DND-41 (cell line): ENCODE measurements at regions not wholly inside any gene's neighbourhood (a gene's known extent, or its start where the extent isn't known, plus 50 kb on each side); places are given as distances from the start of the nearest gene placed in this dataset.
"Not testable (repeated sequence)": the region's sequence is repeated elsewhere in the genome, so short reads cannot be mapped to it uniquely, and the experiment has no call there.

ENCODE experiments used
- ATAC-seq: fragments of 200-7000 bp; cut with Tn5 transposase; 3 replicates; pipeline ENCODE4 v1.9.1; 2021; ENCODE audit warnings: low read depth; ENCODE audit not compliant: insufficient read depth
- DNase-seq: peaks from one replicate; pipeline ENCODE4 v3.0.0-alpha.2; 2020
- H2AFZ ChIP-seq: 2 replicates; pipeline ENCODE4 v1.6.0; 2012; ENCODE audit warnings: low read depth, low read length
- H3K27ac ChIP-seq: 2 replicates; pipeline ENCODE4 v1.5.1; 2012; ENCODE audit warnings: low read length, inconsistent platforms
- H3K27me3 ChIP-seq: fragments of 200-600 bp; sonication (generic); 2 replicates; pipeline ENCODE4 v1.6.0; 2012; ENCODE audit warnings: low read length, mild to moderate bottlenecking, inconsistent platforms; ENCODE audit not compliant: insufficient read depth, poor library complexity
- H3K36me3 ChIP-seq: 2 replicates; pipeline ENCODE4 v1.5.1; 2012; ENCODE audit warnings: low read length, inconsistent platforms; ENCODE audit not compliant: insufficient read depth
- H3K4me1 ChIP-seq: 2 replicates; pipeline ENCODE4 v1.5.1; 2012; ENCODE audit warnings: mild to moderate bottlenecking, low read length; ENCODE audit not compliant: insufficient read depth
- H3K4me2 ChIP-seq: 2 replicates; pipeline ENCODE4 v1.6.0; 2012; ENCODE audit warnings: mild to moderate bottlenecking, moderate library complexity, low read length, inconsistent platforms; ENCODE audit not compliant: insufficient read depth
- H3K4me3 ChIP-seq, 2 experiments: fragments of 200-600 bp in 1 of 2; shearing (Covaris generic) in 1 of 2; 2 replicates each; pipeline ENCODE4 v1.5.1; 2012 to 2016; ENCODE audit warnings: inconsistent platforms in 2 of 2, low read length in 2 of 2, mild to moderate bottlenecking in 2 of 2, low read depth in 1 of 2, moderate library complexity in 1 of 2
- H3K79me2 ChIP-seq: 2 replicates; pipeline ENCODE4 v1.6.0; 2012; ENCODE audit warnings: low read length, inconsistent platforms; ENCODE audit not compliant: insufficient read depth
- H3K9ac ChIP-seq: 2 replicates; pipeline ENCODE4 v1.6.0; 2012; ENCODE audit warnings: low read depth, mild to moderate bottlenecking, inconsistent platforms, low read length, moderate library complexity
- H3K9me3 ChIP-seq: 2 replicates; pipeline ENCODE4 v1.5.1; 2012; ENCODE audit warnings: low read length, moderate library complexity, mild to moderate bottlenecking, inconsistent platforms; ENCODE audit not compliant: insufficient read depth, severe bottlenecking
- H4K20me1 ChIP-seq: 2 replicates; pipeline ENCODE4 v1.6.0; 2012; ENCODE audit warnings: low read length; ENCODE audit not compliant: insufficient read depth
- CTCF ChIP-seq: IDR thresholded peaks from 2 replicates; pipeline ENCODE4 v1.5.1; 2012; ENCODE audit warnings: borderline replicate concordance, low read length, moderate library complexity, mild to moderate bottlenecking; ENCODE audit not compliant: poor library complexity, severe bottlenecking; ENCODE audit errors: extremely low read depth
- EZH2 ChIP-seq: IDR thresholded peaks from 3 replicates; pipeline ENCODE4 v1.6.1; 2012; ENCODE audit warnings: borderline replicate concordance, low read depth, mild to moderate bottlenecking, moderate library complexity, low read length, inconsistent platforms; ENCODE audit not compliant: severe bottlenecking

GRCh38 chr3:30480587-30480986 is 125.8 kb upstream of the TGFBR2 start:
- H3K9me3 ChIP-seq: no peaks in the 10 kb centered on the region
- no peak overlapping the region for H3K27ac ChIP-seq
- H4K20me1 ChIP-seq: no peaks in the 10 kb centered on the region
- ATAC-seq (no peak), DNase-seq (no peak)
- TF ChIP-seq EZH2 (no peak), CTCF (no peak)
- no peak overlapping the region for H3K9ac ChIP-seq
- H3K79me2 ChIP-seq: no peaks in the 10 kb centered on the region
- H3K27me3 ChIP-seq: no peaks in the 10 kb centered on the region
- no peak overlapping the region for H3K4me2 ChIP-seq
- H3K4me3 ChIP-seq: no peak overlapping the region
- no peaks in the 10 kb centered on the region for H3K36me3 ChIP-seq
- no peak overlapping the region for H2AFZ ChIP-seq
- no peaks in the 10 kb centered on the region for H3K4me1 ChIP-seq

- no peak overlapping the region for H3K9ac ChIP-seq
- DNase-seq (no peak), ATAC-seq (no peak)
- H3K4me2 ChIP-seq: no peak overlapping the region
- H3K4me1 ChIP-seq: no peaks in the 10 kb centered on the region
- H3K9me3 ChIP-seq: no peaks in the 10 kb centered on the region
- no peak overlapping the region for H3K4me3 ChIP-seq
- TF ChIP-seq CTCF (no peak), EZH2 (no peak)
- H3K79me2 ChIP-seq: no peaks in the 10 kb centered on the region
- no peaks in the 10 kb centered on the region for H3K27me3 ChIP-seq
- no peak overlapping the region for H3K27ac ChIP-seq
- H2AFZ ChIP-seq: no peak overlapping the region
- no peaks in the 10 kb centered on the region for H3K36me3 ChIP-seq
- H4K20me1 ChIP-seq: no peaks in the 10 kb centered on the region
Observed at GRCh38 chr3:30481241-30481640, 125.2 kb upstream of the TGFBR2 start.

- not testable (repeated sequence) for H4K20me1 ChIP-seq, H3K4me2 ChIP-seq, H3K4me3 ChIP-seq, H3K9ac ChIP-seq, H3K27me3 ChIP-seq, H3K4me1 ChIP-seq, H2AFZ ChIP-seq, H3K27ac ChIP-seq, H3K9me3 ChIP-seq, H3K36me3 ChIP-seq, ATAC-seq, H3K79me2 ChIP-seq, DNase-seq
Observed at GRCh38 chr3:30484229-30484628, 122.2 kb upstream of the TGFBR2 start.

GRCh38 chr3:30486368-30486767 is 120.0 kb upstream of the TGFBR2 start:
- Histone ChIP-seq H3K4me1 (no peaks in the 10 kb centered on the region), H3K4me3 (no peak overlapping the region), H2AFZ (no peak overlapping the region), H4K20me1 (no peaks in the 10 kb centered on the region), H3K4me2 (no peak overlapping the region), H3K27ac (no peak overlapping the region), H3K27me3 (no peaks in the 10 kb centered on the region), H3K79me2 (no peaks in the 10 kb centered on the region), H3K36me3 (no peaks in the 10 kb centered on the region), H3K9me3 (no peaks in the 10 kb centered on the region), H3K9ac (no peak overlapping the region)
- no peak for DNase-seq
- TF ChIP-seq CTCF (no peak), EZH2 (no peak)
- ATAC-seq: no peak
